NCI-H345 treated with DMSO at 0.1 percent for 48 hours (cell line): ENCODE measurements at regions not wholly inside any gene's neighbourhood (a gene's known extent, or its start where the extent isn't known, plus 50 kb on each side); places are given as distances from the start of the nearest gene placed in this dataset.
"Not testable (repeated sequence)": the region's sequence is repeated elsewhere in the genome, so short reads cannot be mapped to it uniquely, and the experiment has no call there.

Source experiments
- DNase-seq: peaks from one replicate; lab custom pipeline; 2025; ENCODE audit not compliant: unreplicated experiment; lab: John Stamatoyannopoulos, UW

GRCh38 chr6:23688650-23689049 is 437.4 kb upstream of the NRSN1 start:
- no peak for DNase-seq

DNA sequence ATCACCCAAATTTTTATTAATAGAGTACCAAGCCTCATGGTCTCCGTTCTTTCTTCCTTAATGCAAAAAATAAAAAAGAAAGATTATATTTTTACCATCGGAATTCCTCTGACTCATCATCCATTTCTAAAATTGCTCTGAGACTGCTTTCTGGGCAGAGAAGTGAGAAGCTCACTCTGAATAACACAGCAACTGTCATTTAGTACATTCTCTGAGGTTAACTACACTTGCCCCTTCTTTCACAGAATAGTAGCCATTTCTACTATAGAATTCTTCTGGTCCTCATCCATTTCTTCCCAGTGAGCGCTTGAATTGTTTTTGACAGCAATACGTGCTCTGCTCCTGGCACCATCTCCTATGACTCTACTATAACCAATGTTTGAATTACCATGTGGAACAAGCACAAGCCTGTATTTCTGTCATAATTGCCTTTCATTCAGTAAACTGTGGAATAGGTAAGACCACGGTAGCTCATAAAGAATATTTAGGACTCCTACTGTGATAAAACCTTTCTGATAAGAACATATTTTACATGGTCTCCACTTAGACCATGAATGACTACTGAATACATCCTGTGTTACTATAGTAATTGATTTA is 435.5 kb upstream of the NRSN1 start:
- peak; percentile 98 for DNase-seq

DNA sequence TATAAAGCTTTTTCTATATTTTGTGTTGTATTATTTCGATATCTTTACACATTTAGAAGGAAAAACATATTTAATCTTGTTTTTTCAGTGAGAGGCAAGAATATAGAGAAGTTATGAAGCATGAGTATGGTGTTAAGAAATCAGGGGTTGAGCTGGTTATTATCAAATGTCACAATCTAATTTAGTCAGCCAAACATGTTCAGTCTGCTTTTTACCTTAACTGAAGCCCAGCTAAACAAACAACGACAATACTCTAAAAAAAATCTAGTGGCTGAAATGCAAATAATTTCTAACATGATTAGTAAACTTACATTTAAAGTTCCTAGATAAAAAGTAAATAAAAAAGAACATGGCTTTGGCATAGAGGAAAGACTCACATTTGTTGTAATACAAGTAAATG is 433.8 kb upstream of the NRSN1 start:
- no peak for DNase-seq

DNA sequence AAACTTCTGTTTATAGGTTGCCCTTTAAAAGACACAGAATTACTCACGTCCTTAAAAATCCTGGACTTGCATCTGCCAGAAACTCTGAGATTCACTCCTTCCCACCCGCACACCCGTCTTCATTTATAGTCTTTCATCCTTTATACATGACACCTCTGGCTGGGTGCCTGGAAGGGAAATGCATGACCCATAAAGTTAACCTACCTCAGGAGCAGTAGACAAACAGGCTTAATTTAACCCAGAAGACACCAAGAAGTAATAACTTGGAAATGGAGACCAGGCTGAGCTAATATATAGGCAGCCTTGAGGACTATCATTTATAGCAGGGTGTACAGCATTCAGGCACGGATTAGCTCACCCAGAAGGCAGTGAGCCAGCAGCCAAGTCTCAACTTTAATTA is 429.0 kb upstream of the NRSN1 start:
- DNase-seq, result no peak

DNA sequence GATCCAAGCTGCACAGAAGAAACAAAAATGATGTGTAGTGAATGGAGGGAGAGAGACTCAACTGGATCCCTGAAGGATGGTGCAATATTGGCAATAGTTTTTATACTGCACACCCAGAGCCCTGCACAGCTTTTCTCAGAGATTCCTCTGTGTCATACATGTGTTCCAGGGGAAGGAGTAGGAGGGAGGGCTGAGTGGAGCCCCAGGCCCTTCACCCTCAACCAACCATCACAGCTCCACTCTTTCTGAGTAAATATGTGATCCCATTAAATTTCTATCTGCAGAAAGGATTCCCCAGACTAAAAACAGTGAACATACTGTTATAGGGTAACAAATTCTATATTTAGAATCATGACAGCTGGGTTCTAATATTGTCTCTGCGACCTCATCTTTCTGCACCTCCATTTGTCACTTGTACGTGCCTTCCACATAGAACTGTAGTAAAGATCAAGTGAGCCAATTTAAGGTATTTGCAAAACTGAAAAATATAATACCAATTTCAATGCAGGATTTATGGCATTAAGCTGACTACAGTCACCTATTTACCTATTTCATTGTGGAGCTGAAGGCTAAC is 421.4 kb upstream of the NRSN1 start:
- DNase-seq, result no peak

DNA sequence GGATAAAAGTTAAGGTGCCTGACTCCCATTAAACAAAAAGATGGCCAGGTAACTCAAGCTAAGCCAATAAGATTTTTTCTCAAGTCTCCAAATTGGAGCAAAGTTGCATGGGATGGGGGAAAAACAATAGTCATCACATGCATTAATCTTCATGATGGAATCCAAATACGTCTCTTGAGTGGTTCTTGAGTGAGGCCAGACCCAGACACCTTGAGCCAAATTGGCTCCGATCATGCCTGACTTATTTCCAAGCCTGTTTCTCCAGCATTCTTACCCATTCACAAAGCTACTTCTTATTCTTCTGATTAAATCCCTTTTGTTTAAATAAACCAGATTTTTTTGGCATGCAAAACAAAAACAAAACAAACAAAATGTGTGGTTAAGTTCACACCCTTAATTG is 420.3 kb upstream of the NRSN1 start:
- no peak for DNase-seq

GRCh38 chr6:23712756-23713155 is 413.3 kb upstream of the NRSN1 start:
- DNase-seq, result no peak

DNA sequence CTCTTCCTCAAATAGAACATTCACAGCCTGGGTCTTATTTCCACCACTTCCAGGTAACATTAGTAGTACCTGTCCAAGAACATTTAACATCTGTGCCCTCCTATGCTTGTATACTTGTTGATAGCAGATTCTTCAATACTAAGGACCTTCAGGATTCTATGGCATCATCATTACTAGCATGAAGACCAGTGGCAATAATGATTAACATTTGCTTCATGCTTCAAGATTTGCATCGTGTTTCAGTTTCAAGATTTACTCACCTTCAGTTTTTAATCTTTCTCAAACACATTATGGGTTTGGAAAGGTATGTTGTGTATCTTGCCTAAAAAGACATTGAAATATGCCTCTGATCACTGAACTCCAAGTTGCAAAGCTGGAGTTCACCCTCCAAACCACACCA is 412.8 kb upstream of the NRSN1 start:
- DNase-seq, result no peak

GRCh38 chr6:23728707-23729106 is 397.3 kb upstream of the NRSN1 start:
- no peak for DNase-seq

GRCh38 chr6:23731609-23732008 is 394.4 kb upstream of the NRSN1 start:
- no peak for DNase-seq

DNA sequence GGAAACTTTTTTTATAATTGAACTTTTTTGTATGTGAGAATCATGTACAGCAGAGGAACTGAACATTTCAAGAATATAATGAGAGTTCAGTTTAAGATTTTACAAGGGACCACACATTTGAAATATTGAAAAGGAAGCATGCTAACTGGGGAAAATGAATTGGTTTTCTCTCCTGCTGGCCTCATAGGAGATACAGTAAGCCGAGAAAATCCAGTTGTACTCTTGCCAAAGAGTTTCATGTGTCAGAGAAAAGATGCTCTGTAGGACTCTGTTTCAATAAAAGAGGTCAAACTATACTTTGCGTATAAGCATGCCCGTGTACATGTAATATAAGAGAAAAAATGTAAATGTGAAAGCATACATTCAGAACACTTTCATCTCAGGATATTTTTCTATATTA is 393.5 kb upstream of the NRSN1 start:
- no peak for DNase-seq

GRCh38 chr6:23735151-23735550 is 390.9 kb upstream of the NRSN1 start:
- no peak for DNase-seq

- DNase-seq, result no peak
These were observed 389.4 kb upstream of the NRSN1 start for GRCh38 chr6:23736577-23736976.

DNA sequence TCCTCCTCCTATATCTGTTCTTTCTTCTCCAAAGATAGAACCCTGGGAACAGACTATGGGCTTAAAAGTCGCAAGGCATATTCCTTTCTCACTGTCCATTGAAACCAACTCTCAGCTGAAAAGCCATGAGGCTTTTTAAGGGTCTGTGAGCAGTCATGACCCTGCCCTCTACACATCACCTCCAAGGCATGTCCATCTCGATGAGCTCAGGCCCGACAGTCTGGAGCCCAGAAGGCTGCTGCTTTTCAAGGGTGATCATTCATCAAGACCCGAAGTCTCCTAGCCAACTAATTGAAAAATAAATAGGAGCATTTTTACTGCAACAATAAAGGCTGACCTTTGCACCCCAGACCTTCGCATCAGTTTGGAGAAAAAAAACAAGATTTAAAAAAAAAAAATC is 378.8 kb upstream of the NRSN1 start:
- DNase-seq, result no peak

- no peak for DNase-seq
These were observed 373.6 kb upstream of the NRSN1 start for GRCh38 chr6:23752414-23752813.

GRCh38 chr6:23754197-23754596 is 371.8 kb upstream of the NRSN1 start:
- DNase-seq, result no peak

GRCh38 chr6:23775127-23775526 is 350.9 kb upstream of the NRSN1 start:
- DNase-seq, result no peak

- no peak for DNase-seq
These were observed 342.1 kb upstream of the NRSN1 start for GRCh38 chr6:23783901-23784300.

DNA sequence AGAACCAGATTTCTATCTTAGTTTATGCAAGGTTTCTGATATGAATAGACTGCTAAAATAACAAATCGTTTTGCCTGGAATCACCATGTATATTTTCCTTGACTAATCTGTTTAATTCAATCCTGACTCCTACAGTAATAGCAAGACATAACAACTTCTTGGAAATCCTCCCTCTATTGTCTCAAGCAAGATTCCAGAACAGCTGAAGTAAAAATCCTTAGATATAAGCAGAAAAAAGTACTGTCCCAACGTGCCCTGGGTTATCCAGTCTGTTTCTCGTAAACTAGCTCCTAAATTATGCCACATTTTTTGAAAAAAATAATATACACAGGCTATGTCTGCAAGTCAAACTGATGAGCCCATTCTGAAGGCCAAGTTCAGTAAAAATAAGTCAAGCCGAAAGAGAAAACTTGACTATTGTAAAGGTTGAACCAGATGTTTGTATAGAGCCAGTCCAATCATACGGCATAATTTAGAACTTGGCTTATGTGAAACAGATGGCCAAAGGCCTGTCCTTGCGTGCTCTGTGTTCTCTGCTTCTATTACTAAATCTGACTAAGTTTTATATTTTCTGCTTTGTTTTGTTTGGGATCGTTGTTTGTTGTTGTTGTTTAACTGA is 341.6 kb upstream of the NRSN1 start:
- no peak for DNase-seq

- no peak for DNase-seq
These were observed 335.3 kb upstream of the NRSN1 start for GRCh38 chr6:23790756-23791155.

- DNase-seq, result no peak
These were observed 329.0 kb upstream of the NRSN1 start for GRCh38 chr6:23797041-23797440.

DNA sequence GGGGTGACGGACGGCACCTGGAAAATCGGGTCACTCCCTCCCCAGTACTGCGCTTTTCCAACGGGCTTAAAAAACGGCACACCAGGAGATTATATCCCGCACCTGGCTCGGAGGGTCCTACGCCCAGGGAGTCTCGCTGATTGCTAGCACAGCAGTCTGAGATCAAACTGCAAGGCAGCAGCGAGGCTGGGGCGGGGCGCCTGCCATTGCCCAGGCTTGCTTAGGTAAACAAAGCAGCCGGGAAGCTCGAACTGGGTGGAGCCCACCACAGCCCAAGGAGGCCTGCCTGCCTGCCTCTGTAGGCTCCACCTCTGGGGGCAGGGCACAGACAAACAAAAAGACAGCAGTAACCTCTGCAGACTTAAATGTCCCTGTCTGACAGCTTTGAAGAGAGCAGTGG is 321.7 kb upstream of the NRSN1 start:
- DNase-seq, result not testable (repeated sequence)

- DNase-seq, result not testable (repeated sequence)
These were observed 304.9 kb upstream of the NRSN1 start for GRCh38 chr6:23821141-23821540.
